Left renal pelvis (tissue), 4 donors: ENCODE measurements at regions not wholly inside any gene's neighbourhood (a gene's known extent, or its start where the extent isn't known, plus 50 kb on each side); places are given as distances from the start of the nearest gene placed in this dataset.

Experiments
- DNase-seq, 4 donors: peaks; one replicate each; pipeline ENCODE4 v3.0.0-alpha.2; 2013; ENCODE audit warnings: low read depth in 4 of 4, low spot score in 3 of 4

- no peak for DNase-seq
Measured at GRCh38 chr6:140073456-140073855, 699.0 kb upstream of the CITED2 start.

- no peak for DNase-seq
Measured at GRCh38 chr6:140071601-140072062, 697.2 kb upstream of the CITED2 start.

- no peak for DNase-seq
Measured at GRCh38 chr6:140070846-140071473, 696.5 kb upstream of the CITED2 start.

GRCh38 chr6:140069576-140069975 is 695.1 kb upstream of the CITED2 start:
- no peak for DNase-seq

GRCh38 chr6:140068801-140069200 is 694.4 kb upstream of the CITED2 start:
- no peak for DNase-seq

GRCh38 chr6:140064366-140064765 is 689.9 kb upstream of the CITED2 start:
- no peak for DNase-seq

GRCh38 chr6:140063021-140063399 is 688.6 kb upstream of the CITED2 start:
- DNase-seq = no peak

- DNase-seq = peak in 2 of 4 donors; percentile 22 to 29
Measured at GRCh38 chr6:140062043-140063020, 687.9 kb upstream of the CITED2 start.

- DNase-seq = no peak
Measured at GRCh38 chr6:140061110-140062042, 686.9 kb upstream of the CITED2 start.

- DNase-seq = no peak
Measured at GRCh38 chr6:140059947-140060346, 685.5 kb upstream of the CITED2 start.

GRCh38 chr6:140058863-140059262 is 684.4 kb upstream of the CITED2 start:
- no peak for DNase-seq

GRCh38 chr6:140052736-140053729 is 678.6 kb upstream of the CITED2 start:
- DNase-seq = no peak

GRCh38 chr6:140051521-140052512 is 677.4 kb upstream of the CITED2 start:
- no peak for DNase-seq

GRCh38 chr6:140050101-140050995 is 675.9 kb upstream of the CITED2 start:
- no peak for DNase-seq

- no peak for DNase-seq
Measured at GRCh38 chr6:140049251-140049650, 674.8 kb upstream of the CITED2 start.

- no peak for DNase-seq
Measured at GRCh38 chr6:140048202-140048790, 673.8 kb upstream of the CITED2 start.

GRCh38 chr6:140047321-140047720 is 672.9 kb upstream of the CITED2 start:
- no peak for DNase-seq
